Neural crest cell (in vitro differentiated cells): ENCODE measurements at regions not wholly inside any gene's neighbourhood (a gene's known extent, or its start where the extent isn't known, plus 50 kb on each side); places are given as distances from the start of the nearest gene placed in this dataset.
A peak's percentile ranks its signal among the peaks of the same experiment; 100 is the strongest.

Experiments
- DNase-seq: peaks from one replicate; pipeline ENCODE4 v3.0.0; 2021; ENCODE audit warnings: low read depth, mixed read lengths, low spot score
- H3K27ac Mint-ChIP-seq: one replicate; pipeline ENCODE4 v1.8.0; 2021; ENCODE audit warnings: mild to moderate bottlenecking, mixed read lengths; ENCODE audit not compliant: unreplicated experiment
- H3K27me3 Mint-ChIP-seq: 2 replicates; pipeline ENCODE4 v1.8.0; 2021; ENCODE audit warnings: low read depth, mild to moderate bottlenecking, mixed read lengths
- H3K36me3 Mint-ChIP-seq: 2 replicates; pipeline ENCODE4 v1.8.0; 2021; ENCODE audit warnings: low read depth, mild to moderate bottlenecking, mixed read lengths
- H3K4me1 Mint-ChIP-seq: 2 replicates; pipeline ENCODE4 v1.8.0; 2021; ENCODE audit warnings: mixed read lengths
- H3K4me3 Mint-ChIP-seq: one replicate; pipeline ENCODE4 v1.8.0; 2021; ENCODE audit warnings: mild to moderate bottlenecking, mixed read lengths
- H3K9me3 Mint-ChIP-seq: 2 replicates; pipeline ENCODE4 v1.8.0; 2021; ENCODE audit warnings: mixed read lengths
- TF ChIP-seq, protein P1 (sequence below): fragments of 200-600 bp; sonication (generic); conservative IDR thresholded peaks from 2 replicates; pipeline ENCODE4 v1.5.0; 2021; ENCODE audit warnings: antibody characterized with exemption, mild to moderate bottlenecking

DNA sequence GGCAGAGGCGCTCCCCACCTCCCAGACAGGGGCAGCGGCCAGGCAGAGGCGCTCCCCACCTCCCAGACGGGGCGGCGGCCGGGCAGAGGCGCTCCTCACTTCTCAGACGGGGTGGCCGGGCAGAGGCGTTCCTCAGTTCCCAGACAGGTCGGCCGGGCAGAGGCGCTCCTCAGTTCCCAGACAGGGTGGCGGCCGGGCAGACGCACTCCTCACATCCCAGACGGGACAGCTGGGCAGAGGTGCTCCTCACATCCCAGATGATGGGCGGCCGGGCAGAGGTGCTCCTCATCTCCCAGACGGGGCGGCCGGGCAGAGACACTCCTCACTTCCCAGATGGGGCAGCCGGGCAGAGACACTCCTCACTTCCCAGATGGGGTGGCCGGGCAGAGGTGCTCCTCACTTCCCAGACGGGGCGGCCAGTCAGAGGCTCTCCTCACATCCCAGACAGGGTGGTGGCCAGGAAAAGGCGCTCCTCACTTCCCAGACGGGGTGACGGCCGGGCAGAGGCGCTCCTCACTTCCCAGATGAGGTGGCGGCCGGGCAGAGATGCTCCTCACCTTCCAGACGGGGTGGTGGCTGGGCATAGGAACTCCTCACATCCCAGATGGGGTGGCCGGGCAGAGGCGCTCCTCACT, 75.1 kb downstream of the CARTPT start:
- peaks cover 16% of the 10 kb centered on the region for H3K9me3 Mint-ChIP-seq

GRCh38 chr5:71802673-71803072, 83.6 kb downstream of the CARTPT start:
- Mint-ChIP-seq H3K27ac (no peak overlapping the region), H3K36me3 (no peaks in the 10 kb centered on the region), H3K4me1 (peaks cover 9% of the 10 kb centered on the region), H3K4me3 (no peak overlapping the region), H3K27me3 (peaks cover 3% of the 10 kb centered on the region), H3K9me3 (peaks cover 7% of the 10 kb centered on the region)
- no peak for DNase-seq
- TF ChIP-seq, protein P1, sequence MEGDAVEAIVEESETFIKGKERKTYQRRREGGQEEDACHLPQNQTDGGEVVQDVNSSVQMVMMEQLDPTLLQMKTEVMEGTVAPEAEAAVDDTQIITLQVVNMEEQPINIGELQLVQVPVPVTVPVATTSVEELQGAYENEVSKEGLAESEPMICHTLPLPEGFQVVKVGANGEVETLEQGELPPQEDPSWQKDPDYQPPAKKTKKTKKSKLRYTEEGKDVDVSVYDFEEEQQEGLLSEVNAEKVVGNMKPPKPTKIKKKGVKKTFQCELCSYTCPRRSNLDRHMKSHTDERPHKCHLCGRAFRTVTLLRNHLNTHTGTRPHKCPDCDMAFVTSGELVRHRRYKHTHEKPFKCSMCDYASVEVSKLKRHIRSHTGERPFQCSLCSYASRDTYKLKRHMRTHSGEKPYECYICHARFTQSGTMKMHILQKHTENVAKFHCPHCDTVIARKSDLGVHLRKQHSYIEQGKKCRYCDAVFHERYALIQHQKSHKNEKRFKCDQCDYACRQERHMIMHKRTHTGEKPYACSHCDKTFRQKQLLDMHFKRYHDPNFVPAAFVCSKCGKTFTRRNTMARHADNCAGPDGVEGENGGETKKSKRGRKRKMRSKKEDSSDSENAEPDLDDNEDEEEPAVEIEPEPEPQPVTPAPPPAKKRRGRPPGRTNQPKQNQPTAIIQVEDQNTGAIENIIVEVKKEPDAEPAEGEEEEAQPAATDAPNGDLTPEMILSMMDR = no peak

More for the DNA sequence above, 75.1 kb downstream of the CARTPT start:
- Mint-ChIP-seq H3K4me3 (no peak overlapping the region), H3K27me3 (peaks cover 2% of the 10 kb centered on the region), H3K4me1 (no peaks in the 10 kb centered on the region), H3K27ac (no peak overlapping the region), H3K36me3 (peaks cover 28% of the 10 kb centered on the region)
- TF ChIP-seq, protein P1 = no peak
- DNase-seq = no peak

- no peaks in the 10 kb centered on the region for H3K36me3 Mint-ChIP-seq
- H3K9me3 Mint-ChIP-seq = peaks cover 3% of the 10 kb centered on the region
- H3K4me1 Mint-ChIP-seq = peaks cover 48% of the 10 kb centered on the region
- no peak overlapping the region for H3K27ac Mint-ChIP-seq
- no peak overlapping the region for H3K4me3 Mint-ChIP-seq
- no peak for DNase-seq
- peaks cover 3% of the 10 kb centered on the region for H3K27me3 Mint-ChIP-seq
- TF ChIP-seq, protein P1 = no peak
These were observed 87.6 kb downstream of the CARTPT start for GRCh38 chr5:71806711-71807110.

DNA sequence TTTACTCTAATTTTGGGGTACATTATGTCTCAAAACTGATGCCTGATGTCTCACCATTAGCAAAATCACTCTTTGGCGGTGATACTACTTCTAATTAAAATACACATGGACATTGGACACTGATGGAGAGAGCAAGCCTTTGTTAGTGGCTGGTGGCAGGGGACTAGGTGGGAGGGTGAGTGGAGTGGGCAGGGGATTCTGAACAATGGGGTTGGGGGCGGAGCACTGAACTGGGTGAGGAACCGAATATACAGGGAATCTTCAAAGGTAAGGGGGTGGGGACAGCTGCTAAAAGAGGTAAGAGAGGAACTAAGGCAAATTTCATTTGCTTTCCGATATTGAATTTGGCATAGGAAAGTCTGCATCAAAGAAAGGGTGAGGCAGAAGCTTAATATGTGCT, 88.8 kb downstream of the CARTPT start:
- Mint-ChIP-seq H3K27me3 (no peaks in the 10 kb centered on the region), H3K27ac (peak overlapping the region; percentile 47), H3K4me1 (peaks cover 51% of the 10 kb centered on the region), H3K9me3 (no peaks in the 10 kb centered on the region), H3K36me3 (no peaks in the 10 kb centered on the region), H3K4me3 (no peak overlapping the region)
- no peak for DNase-seq
- TF ChIP-seq, protein P1 = no peak

- no peaks in the 10 kb centered on the region for H3K9me3 Mint-ChIP-seq
- no peaks in the 10 kb centered on the region for H3K27me3 Mint-ChIP-seq
- TF ChIP-seq, protein P1 = no peak
- no peak overlapping the region for H3K4me3 Mint-ChIP-seq
- no peak for DNase-seq
- H3K4me1 Mint-ChIP-seq = peaks cover 51% of the 10 kb centered on the region
- H3K36me3 Mint-ChIP-seq = no peaks in the 10 kb centered on the region
- H3K27ac Mint-ChIP-seq = no peak overlapping the region
These were observed 90.4 kb downstream of the CARTPT start for GRCh38 chr5:71809446-71809845.
